Neural progenitor cell (in vitro differentiated cells): ENCODE measurements at regions not wholly inside any gene's neighbourhood (a gene's known extent, or its start where the extent isn't known, plus 50 kb on each side); places are given as distances from the start of the nearest gene placed in this dataset.

ENCODE experiments used
- CTCF ChIP-seq: fragments of 200-600 bp; sonication (generic); IDR thresholded peaks from 2 replicates; pipeline ENCODE4 v1.5.1; 2017; ENCODE audit warnings: antibody characterized with exemption, mild to moderate bottlenecking
- EZH2 ChIP-seq: fragments of 200-600 bp; sonication (generic); IDR thresholded peaks from 2 replicates; pipeline ENCODE4 v1.6.1; 2017; ENCODE audit warnings: antibody characterized with exemption, mild to moderate bottlenecking, moderate library complexity
- EZH2phosphoT487 ChIP-seq: fragments of 200-600 bp; sonication (generic); IDR thresholded peaks from 2 replicates; pipeline ENCODE4 v1.6.1; 2017; ENCODE audit warnings: antibody characterized with exemption

- no peak for TF ChIP-seq CTCF
- TF ChIP-seq EZH2 = no peak
- TF ChIP-seq EZH2phosphoT487 = no peak
These were observed 680.6 kb downstream of the RFPL4B start for GRCh38 chr6:113027780-113028179.
